Lower lobe of right lung (tissue), 2 donors: ENCODE measurements at regions not wholly inside any gene's neighbourhood (a gene's known extent, or its start where the extent isn't known, plus 50 kb on each side); places are given as distances from the start of the nearest gene placed in this dataset.
"Not testable (repeated sequence)": the region's sequence is repeated elsewhere in the genome, so short reads cannot be mapped to it uniquely, and the experiment has no call there.

Experiments
- ATAC-seq, 2 donors: fragments of 200-7000 bp; cut with Tn5 transposase; one replicate each; pipeline ENCODE4 v1.9.1; 2020 to 2022; ENCODE audit warnings: mild to moderate bottlenecking in 2 of 2, moderate library complexity in 2 of 2
- DNase-seq: peaks from one replicate; pipeline ENCODE4 v3.0.0-alpha.2; 2020
- H3K27ac ChIP-seq: fragments of 200-600 bp; one replicate; pipeline ENCODE4 v1.8.0; 2022
- H3K27me3 ChIP-seq: fragments of 200-600 bp; one replicate; pipeline ENCODE4 v1.8.0; 2022; ENCODE audit warnings: low read depth
- H3K36me3 ChIP-seq: fragments of 200-600 bp; one replicate; pipeline ENCODE4 v1.8.0; 2022; ENCODE audit warnings: mild to moderate bottlenecking
- H3K4me1 ChIP-seq: fragments of 200-600 bp; one replicate; pipeline ENCODE4 v1.8.0; 2022
- H3K4me3 ChIP-seq: fragments of 200-600 bp; one replicate; pipeline ENCODE4 v1.8.0; 2022; ENCODE audit warnings: mild to moderate bottlenecking
- H3K9me3 ChIP-seq: fragments of 200-600 bp; one replicate; pipeline ENCODE4 v1.8.0; 2022
- intact Hi-C: fragments of 100-400 bp; cut with DNase I; formaldehyde crosslinking; loops from one replicate; pipeline ENCODE4 v1.11.0; 2022
- TF ChIP-seq, protein P1 (sequence below): fragments of 200-600 bp; IDR thresholded peaks from one replicate; pipeline ENCODE4 v1.8.0; 2022; ENCODE audit warnings: antibody characterized with exemption, mild to moderate bottlenecking
- donor health status: DM: no; HTN: yes; CAD: no; lungs with severe emphysema.

GRCh38 chr6:167686204-167686893 lies 140.4 kb upstream of the AFDN start:
- no peak overlapping the region for H3K4me3 ChIP-seq
- peaks cover 33% of the 10 kb centered on the region for H3K4me1 ChIP-seq
- H3K36me3 ChIP-seq, result no peaks in the 10 kb centered on the region
- DNase-seq, result no peak
- H3K27ac ChIP-seq, result no peak overlapping the region
- TF ChIP-seq, protein P1, sequence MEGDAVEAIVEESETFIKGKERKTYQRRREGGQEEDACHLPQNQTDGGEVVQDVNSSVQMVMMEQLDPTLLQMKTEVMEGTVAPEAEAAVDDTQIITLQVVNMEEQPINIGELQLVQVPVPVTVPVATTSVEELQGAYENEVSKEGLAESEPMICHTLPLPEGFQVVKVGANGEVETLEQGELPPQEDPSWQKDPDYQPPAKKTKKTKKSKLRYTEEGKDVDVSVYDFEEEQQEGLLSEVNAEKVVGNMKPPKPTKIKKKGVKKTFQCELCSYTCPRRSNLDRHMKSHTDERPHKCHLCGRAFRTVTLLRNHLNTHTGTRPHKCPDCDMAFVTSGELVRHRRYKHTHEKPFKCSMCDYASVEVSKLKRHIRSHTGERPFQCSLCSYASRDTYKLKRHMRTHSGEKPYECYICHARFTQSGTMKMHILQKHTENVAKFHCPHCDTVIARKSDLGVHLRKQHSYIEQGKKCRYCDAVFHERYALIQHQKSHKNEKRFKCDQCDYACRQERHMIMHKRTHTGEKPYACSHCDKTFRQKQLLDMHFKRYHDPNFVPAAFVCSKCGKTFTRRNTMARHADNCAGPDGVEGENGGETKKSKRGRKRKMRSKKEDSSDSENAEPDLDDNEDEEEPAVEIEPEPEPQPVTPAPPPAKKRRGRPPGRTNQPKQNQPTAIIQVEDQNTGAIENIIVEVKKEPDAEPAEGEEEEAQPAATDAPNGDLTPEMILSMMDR, result no peak
- no peaks in the 10 kb centered on the region for H3K9me3 ChIP-seq
- ATAC-seq, result no peak
- H3K27me3 ChIP-seq, result no peaks in the 10 kb centered on the region
- intact Hi-C loops, result no loop called here

GRCh38 chr6:167687116-167687725 lies 139.5 kb upstream of the AFDN start:
- DNase-seq, result no peak
- no peak overlapping the region for H3K4me3 ChIP-seq
- TF ChIP-seq, protein P1, result no peak
- no peaks in the 10 kb centered on the region for H3K9me3 ChIP-seq
- H3K27ac ChIP-seq, result no peak overlapping the region
- no peaks in the 10 kb centered on the region for H3K36me3 ChIP-seq
- intact Hi-C loops, result no loop called here
- H3K27me3 ChIP-seq, result no peaks in the 10 kb centered on the region
- H3K4me1 ChIP-seq, result peaks cover 28% of the 10 kb centered on the region
- ATAC-seq, result no peak

DNA sequence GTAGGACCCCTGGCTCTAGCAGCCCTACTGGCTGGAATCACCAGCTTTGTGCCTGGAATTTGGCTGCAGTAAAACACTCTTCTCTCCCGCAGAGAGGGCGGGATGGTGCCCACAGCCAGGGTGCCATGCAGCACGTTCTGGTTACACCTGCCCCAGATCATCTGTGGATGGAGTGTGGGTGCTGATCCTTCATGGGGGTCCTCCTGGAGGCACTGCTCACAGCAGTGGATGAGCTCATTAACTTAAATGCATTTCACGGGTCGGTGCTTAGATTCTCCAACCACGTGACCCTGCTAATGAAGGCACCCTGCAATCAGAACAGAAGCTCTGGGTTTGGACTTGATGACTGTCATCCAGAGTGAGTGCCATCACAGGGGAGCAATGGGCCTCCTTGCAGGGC lies 138.6 kb upstream of the AFDN start:
- TF ChIP-seq, protein P1, result no peak
- H3K4me1 ChIP-seq, result peaks cover 22% of the 10 kb centered on the region
- no peaks in the 10 kb centered on the region for H3K27me3 ChIP-seq
- H3K36me3 ChIP-seq, result no peaks in the 10 kb centered on the region
- ATAC-seq (no peak), DNase-seq (no peak)
- no peaks in the 10 kb centered on the region for H3K9me3 ChIP-seq
- H3K27ac ChIP-seq, result no peak overlapping the region
- intact Hi-C loops, result no loop called here
- H3K4me3 ChIP-seq, result no peak overlapping the region

- H3K36me3 ChIP-seq, result no peaks in the 10 kb centered on the region
- no peaks in the 10 kb centered on the region for H3K27me3 ChIP-seq
- no peaks in the 10 kb centered on the region for H3K9me3 ChIP-seq
- H3K4me3 ChIP-seq, result no peak overlapping the region
- peaks cover 17% of the 10 kb centered on the region for H3K4me1 ChIP-seq
- TF ChIP-seq, protein P1, result no peak
- no peak for ATAC-seq
- no peak overlapping the region for H3K27ac ChIP-seq
- intact Hi-C loops, result no loop called here
- DNase-seq, result no peak
These were observed 137.4 kb upstream of the AFDN start for GRCh38 chr6:167689278-167689677.

DNA sequence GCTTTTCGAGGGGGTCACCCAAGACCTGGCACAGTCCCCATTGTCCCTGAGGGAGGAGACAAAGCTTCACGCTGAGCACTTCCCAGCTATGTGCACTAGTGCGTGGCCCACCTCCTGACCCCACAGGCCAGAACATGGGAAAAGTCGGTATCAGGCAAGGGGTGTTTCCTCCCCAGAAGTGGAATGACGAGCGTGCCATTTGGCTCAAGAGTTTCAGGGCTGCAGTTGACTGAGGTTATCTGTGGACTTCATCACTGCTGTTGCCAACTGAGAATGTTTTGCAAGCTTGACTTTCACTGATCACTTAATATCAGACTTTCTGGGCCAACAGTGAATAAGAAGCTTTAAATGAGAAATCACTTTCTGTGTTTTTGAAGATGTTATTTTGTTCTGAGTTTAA lies 137.0 kb upstream of the AFDN start:
- Histone ChIP-seq H3K36me3 (no peaks in the 10 kb centered on the region), H3K4me1 (peaks cover 17% of the 10 kb centered on the region), H3K27me3 (no peaks in the 10 kb centered on the region), H3K27ac (no peak overlapping the region), H3K4me3 (no peak overlapping the region), H3K9me3 (no peaks in the 10 kb centered on the region)
- ATAC-seq, result peak in 1 of 2 donors; percentile 26
- TF ChIP-seq, protein P1, result no peak
- intact Hi-C loops, result no loop called here
- no peak for DNase-seq

DNA sequence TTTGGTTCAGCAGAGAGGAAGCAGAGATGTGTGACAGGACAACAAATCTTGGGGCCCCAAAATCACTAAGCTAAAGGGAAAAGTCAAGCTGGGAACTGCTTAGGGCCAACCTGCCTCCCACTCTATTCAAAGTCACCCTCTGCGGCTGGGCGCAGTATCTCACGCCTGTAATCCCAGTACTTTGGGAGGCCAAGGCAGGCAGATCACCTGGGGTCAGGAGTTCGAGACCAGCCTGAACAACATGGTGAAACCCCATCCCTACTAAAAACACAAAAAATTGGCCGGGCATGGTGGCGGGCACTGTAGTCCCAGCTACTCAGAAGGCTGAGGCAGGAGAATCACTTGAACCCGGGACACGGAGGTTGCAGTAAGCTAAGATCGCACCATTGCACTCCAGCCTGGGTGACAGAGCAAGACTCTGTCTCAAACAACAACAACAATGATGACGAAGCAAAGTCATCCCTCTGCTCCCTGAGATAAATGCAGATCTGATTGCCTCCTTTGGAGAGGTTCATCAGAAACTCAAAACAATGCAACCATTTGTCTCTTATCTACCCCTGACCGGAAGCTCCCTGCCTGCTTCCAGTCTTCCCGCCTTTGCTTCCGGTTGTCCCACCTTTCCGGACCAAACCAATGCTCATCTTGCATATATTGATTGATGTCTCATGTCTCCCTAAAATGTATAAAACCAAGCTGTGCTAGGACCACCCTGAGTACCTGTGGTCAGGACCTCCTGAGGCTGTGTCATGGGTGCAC lies 136.4 kb upstream of the AFDN start:
- H3K27me3 ChIP-seq, intact Hi-C loops, DNase-seq, H3K27ac ChIP-seq, ATAC-seq, H3K9me3 ChIP-seq, H3K36me3 ChIP-seq, H3K4me3 ChIP-seq: not testable (repeated sequence)
- peaks cover 16% of the 10 kb centered on the region for H3K4me1 ChIP-seq
